ENCODE measurements at regions not wholly inside any gene's neighbourhood (a gene's known extent, or its start where the extent isn't known, plus 50 kb on each side); places are given as distances from the start of the nearest gene placed in this dataset.

DNA sequence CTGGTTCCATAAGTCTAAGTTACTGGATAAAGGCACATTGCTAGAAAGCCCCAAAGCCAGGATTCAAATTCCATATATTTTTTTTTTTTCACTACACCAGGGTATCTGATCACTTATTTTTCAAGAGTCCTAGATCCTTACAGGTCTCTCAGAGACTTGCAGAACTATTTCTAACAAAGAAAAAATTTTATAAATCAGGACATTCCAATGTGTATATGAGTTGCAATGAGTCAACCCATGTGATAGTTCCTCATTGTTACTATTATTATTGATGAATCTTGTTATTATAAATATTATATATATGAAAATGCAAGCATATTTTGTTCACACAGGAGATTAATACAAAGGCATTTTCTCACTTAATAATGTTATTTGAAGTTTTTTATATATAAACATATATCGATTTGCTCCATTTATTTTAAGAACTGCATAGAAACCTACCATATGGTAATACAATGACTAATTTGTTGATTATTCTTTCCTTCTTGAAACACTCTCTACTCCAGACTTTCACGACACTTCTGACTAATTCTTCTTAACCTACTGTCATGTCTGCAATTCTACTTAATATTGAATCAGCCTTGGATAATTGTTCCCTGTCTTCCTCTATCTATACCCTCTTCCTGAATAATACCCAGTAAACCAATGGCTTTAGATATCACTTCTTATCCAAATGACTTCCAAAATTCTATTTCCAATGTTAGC lies 968.4 kb upstream of the NRXN1 start:
- 83 to 84% methylated on average over 2 of the region's 2 CpGs for WGBS, 2 donors
- DNase-seq (no peak), ATAC-seq (no peak)
- no peak for TF ChIP-seq CTCF (IDR thresholded peaks at IDR 0.05)
- H3K27me3 ChIP-seq: no peaks in the 10 kb centered on the region
- no peaks in the 10 kb centered on the region for H3K4me1 ChIP-seq
- H3K9me3 ChIP-seq: peaks cover 0 to 15% (median 0%) of the 10 kb centered on the region in 11 donors
- H3K27ac ChIP-seq: no peak overlapping the region
- intact Hi-C loops (cut with DNase I): no loop called here
- H3K36me3 ChIP-seq: no peaks in the 10 kb centered on the region
- H3K4me3 ChIP-seq: no peak overlapping the region

GRCh38 chr2:51998890-51999289 lies 967.0 kb upstream of the NRXN1 start:
- no peak for DNase-seq
- 91 to 96% methylated on average over 3 of the region's 3 CpGs for WGBS, 2 donors

GRCh38 chr2:51997571-51997970 lies 965.6 kb upstream of the NRXN1 start:
- Histone ChIP-seq H3K4me1 (peaks cover 0 to 13% (median 0%) of the 10 kb centered on the region in 9 donors), H3K27me3 (no peaks in the 10 kb centered on the region), H3K36me3 (no peaks in the 10 kb centered on the region), H3K9me3 (peaks cover 0 to 15% (median 0%) of the 10 kb centered on the region in 11 donors), H3K27ac (no peak overlapping the region), H3K4me3 (no peak overlapping the region)
- no peak for TF ChIP-seq CTCF (IDR thresholded peaks at IDR 0.05)
- WGBS, 2 donors: 94 to 97% methylated on average over 2 of the region's 2 CpGs
- intact Hi-C loops (cut with DNase I): no loop called here
- ATAC-seq: no peak
- DNase-seq: no peak

More at GRCh38 chr2:51998890-51999289, 967.0 kb upstream of the NRXN1 start:
- peaks cover 0 to 15% (median 0%) of the 10 kb centered on the region in 11 donors for H3K9me3 ChIP-seq
- intact Hi-C loops (cut with DNase I): no loop called here
- no peak overlapping the region for H3K27ac ChIP-seq
- H3K36me3 ChIP-seq: no peaks in the 10 kb centered on the region
- no peaks in the 10 kb centered on the region for H3K27me3 ChIP-seq
- TF ChIP-seq CTCF (IDR thresholded peaks at IDR 0.05): no peak
- no peak for ATAC-seq
- no peak overlapping the region for H3K4me3 ChIP-seq
- H3K4me1 ChIP-seq: peaks cover 0 to 10% (median 0%) of the 10 kb centered on the region in 9 donors

- Histone ChIP-seq H3K9me3 (peaks cover 0 to 10% (median 0%) of the 10 kb centered on the region in 11 donors), H3K27ac (peak overlapping the region in 1 of 10 donors; percentile 65), H3K27me3 (no peaks in the 10 kb centered on the region), H3K36me3 (no peaks in the 10 kb centered on the region), H3K4me3 (no peak overlapping the region), H3K4me1 (peaks cover 0 to 13% (median 0%) of the 10 kb centered on the region in 9 donors)
- WGBS, 2 donors: 68 to 84% methylated on average over 1 of the region's 1 CpG
- TF ChIP-seq CTCF (IDR thresholded peaks at IDR 0.05): no peak
- DNase-seq (no peak), ATAC-seq (no peak)
- intact Hi-C loops (cut with DNase I): no loop called here
Measured at GRCh38 chr2:51995293-51995692, 963.4 kb upstream of the NRXN1 start.
